ENCODE measurements at regions not wholly inside any gene's neighbourhood (a gene's known extent, or its start where the extent isn't known, plus 50 kb on each side); places are given as distances from the start of the nearest gene placed in this dataset.

DNA sequence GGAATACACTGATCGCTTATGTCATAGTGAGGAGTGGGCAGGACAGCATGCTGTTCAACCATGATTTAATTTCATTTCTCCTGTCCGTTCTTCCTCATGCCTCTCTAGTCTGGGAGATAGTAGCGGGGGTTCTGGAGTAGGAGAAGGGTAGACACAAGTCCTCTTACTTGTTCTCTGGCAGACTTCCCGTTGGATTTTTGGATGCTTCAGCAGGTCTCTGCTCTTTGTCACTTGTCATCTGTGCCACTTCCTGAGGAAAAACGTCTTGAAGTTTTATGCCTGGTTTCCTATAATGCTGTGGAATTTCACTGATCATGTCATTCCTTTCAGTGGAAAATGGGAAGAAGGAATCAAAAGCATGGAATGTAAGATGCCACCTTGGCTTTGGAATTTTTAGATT, 154.7 kb downstream of the GATB start:
- no peak for DNase-seq
- Histone ChIP-seq H3K27me3 (no peaks in the 10 kb centered on the region), H3K4me3 (no peak overlapping the region), H3K9me3 (replicated peaks in 1 of 3) (no peaks in the 10 kb centered on the region), H3K27ac (no peak overlapping the region), H3K4me1 (replicated peaks in 1 of 2) (no peaks in the 10 kb centered on the region), H3K36me3 (replicated peaks in 1 of 2) (no peaks in the 10 kb centered on the region)
- TF ChIP-seq, protein P1, sequence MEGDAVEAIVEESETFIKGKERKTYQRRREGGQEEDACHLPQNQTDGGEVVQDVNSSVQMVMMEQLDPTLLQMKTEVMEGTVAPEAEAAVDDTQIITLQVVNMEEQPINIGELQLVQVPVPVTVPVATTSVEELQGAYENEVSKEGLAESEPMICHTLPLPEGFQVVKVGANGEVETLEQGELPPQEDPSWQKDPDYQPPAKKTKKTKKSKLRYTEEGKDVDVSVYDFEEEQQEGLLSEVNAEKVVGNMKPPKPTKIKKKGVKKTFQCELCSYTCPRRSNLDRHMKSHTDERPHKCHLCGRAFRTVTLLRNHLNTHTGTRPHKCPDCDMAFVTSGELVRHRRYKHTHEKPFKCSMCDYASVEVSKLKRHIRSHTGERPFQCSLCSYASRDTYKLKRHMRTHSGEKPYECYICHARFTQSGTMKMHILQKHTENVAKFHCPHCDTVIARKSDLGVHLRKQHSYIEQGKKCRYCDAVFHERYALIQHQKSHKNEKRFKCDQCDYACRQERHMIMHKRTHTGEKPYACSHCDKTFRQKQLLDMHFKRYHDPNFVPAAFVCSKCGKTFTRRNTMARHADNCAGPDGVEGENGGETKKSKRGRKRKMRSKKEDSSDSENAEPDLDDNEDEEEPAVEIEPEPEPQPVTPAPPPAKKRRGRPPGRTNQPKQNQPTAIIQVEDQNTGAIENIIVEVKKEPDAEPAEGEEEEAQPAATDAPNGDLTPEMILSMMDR (IDR thresholded peaks at IDR 0.05) = no peak
- intact Hi-C loops (cut with DNase I) = loop anchor here in 1 of 2 donors (10.0 kb wide), 2 partner anchors 241 to 501 kb away; no protein-coding TSS in a partner anchor
- WGBS, 4 donors = 59 to 65% (median 64%) methylated on average over 5 of the region's 5 CpGs

DNA sequence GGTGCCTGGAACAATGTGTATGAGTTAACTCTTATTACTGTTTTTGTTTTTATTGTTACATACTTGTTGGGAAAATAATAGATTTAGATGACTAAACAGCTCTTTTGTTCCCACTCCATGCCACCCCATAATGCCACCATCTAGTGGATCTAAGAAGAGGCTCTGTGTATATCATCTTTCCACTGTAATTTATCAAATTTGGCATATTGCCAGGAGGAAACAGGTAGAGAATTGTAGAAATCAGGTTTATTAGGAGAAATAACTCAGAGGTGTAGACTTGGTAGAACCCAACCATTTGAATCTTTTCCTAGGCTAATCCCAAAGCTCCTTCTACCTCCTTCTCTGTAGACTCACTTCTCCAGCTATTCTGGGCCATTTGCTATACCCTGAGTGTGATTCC, 150.6 kb downstream of the GATB start:
- no peaks in the 10 kb centered on the region for H3K9me3 ChIP-seq (replicated peaks in 1 of 3)
- H3K4me1 ChIP-seq (replicated peaks in 1 of 2) = no peaks in the 10 kb centered on the region
- no peak overlapping the region for H3K4me3 ChIP-seq
- H3K27ac ChIP-seq = no peak overlapping the region
- DNase-seq = no peak
- H3K36me3 ChIP-seq (replicated peaks in 1 of 2) = no peaks in the 10 kb centered on the region
- intact Hi-C loops (cut with DNase I) = no loop called here
- H3K27me3 ChIP-seq = no peaks in the 10 kb centered on the region
- no peak for TF ChIP-seq POLR2A (IDR thresholded peaks at IDR 0.05)
- TF ChIP-seq, protein P1 (IDR thresholded peaks at IDR 0.05) = no peak

DNA sequence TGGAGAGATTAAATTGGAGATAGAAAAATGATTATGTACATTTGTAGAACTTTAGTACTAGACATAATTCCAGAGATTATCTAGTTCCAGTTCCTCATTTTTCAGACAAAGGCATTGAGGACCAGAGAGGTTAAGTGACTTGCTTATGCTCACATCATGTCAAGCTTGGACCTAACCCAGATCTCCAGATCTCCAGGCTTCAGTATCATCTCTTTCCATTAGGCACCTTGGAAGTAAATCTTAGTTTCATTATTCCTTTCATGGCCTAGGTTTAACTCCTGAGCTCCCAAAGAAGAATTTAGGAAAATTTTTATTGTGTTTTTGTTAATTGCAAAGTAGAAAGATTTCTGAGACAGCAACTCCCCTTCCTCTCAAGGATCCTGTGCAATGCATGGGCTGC, 148.8 kb downstream of the GATB start:
- no peaks in the 10 kb centered on the region for H3K27me3 ChIP-seq
- DNase-seq = no peak
- no peak overlapping the region for H3K27ac ChIP-seq
- H3K9me3 ChIP-seq (replicated peaks in 1 of 3) = no peaks in the 10 kb centered on the region
- H3K4me3 ChIP-seq = no peak overlapping the region
- no peaks in the 10 kb centered on the region for H3K36me3 ChIP-seq (replicated peaks in 1 of 2)
- TF ChIP-seq POLR2A (IDR thresholded peaks at IDR 0.05) = no peak
- TF ChIP-seq, protein P1 (IDR thresholded peaks at IDR 0.05) = no peak
- intact Hi-C loops (cut with DNase I) = no loop called here
- H3K4me1 ChIP-seq (replicated peaks in 1 of 2) = no peaks in the 10 kb centered on the region

DNA sequence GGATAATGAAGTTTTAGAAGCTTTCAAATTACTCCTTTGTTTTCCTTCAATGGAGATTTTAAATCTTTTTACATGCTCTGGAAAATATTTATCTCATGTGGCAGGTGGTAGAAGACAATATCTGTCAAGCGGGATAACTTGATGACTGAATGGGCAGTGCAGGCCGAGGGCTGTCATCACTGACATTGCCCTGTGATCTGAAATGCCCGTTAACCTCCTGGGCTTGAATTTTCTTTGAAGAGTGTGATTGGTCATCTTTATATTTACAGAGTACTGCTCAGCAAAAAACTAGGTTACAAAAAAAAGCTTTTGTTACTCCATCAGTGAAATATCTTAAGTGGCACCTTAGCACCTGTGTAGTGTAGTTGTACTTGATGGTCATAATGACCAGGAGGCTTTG, 147.5 kb downstream of the GATB start:
- no peaks in the 10 kb centered on the region for H3K27me3 ChIP-seq
- WGBS, 4 donors = 72 to 83% (median 77%) methylated on average over 3 of the region's 3 CpGs
- no peak overlapping the region for H3K27ac ChIP-seq
- H3K9me3 ChIP-seq (replicated peaks in 1 of 3) = no peaks in the 10 kb centered on the region
- H3K36me3 ChIP-seq (replicated peaks in 1 of 2) = no peaks in the 10 kb centered on the region
- intact Hi-C loops (cut with DNase I) = no loop called here
- DNase-seq = no peak
- H3K4me3 ChIP-seq = no peak overlapping the region
- TF ChIP-seq POLR2A (IDR thresholded peaks at IDR 0.05) = no peak
- TF ChIP-seq, protein P1 (IDR thresholded peaks at IDR 0.05) = no peak
- H3K4me1 ChIP-seq (replicated peaks in 1 of 2) = no peaks in the 10 kb centered on the region
